ENCODE measurements at regions not wholly inside any gene's neighbourhood (a gene's known extent, or its start where the extent isn't known, plus 50 kb on each side); places are given as distances from the start of the nearest gene placed in this dataset.

- TF ChIP-seq CTCF (IDR thresholded peaks at IDR 0.05; ENCODE audit: low read depth, low read length) (no peak), EZH2phosphoT487 (IDR thresholded peaks at IDR 0.05; ENCODE audit: low read depth) (no peak)
Observed at GRCh38 chr10:113221756-113222168, 271.7 kb downstream of the TCF7L2 start.

Data from OCI-LY3 (cell line).